NCI-H526 treated with DMSO at 0.1 percent for 48 hours (cell line): ENCODE measurements at regions not wholly inside any gene's neighbourhood (a gene's known extent, or its start where the extent isn't known, plus 50 kb on each side); places are given as distances from the start of the nearest gene placed in this dataset.
"Not testable (repeated sequence)": the region's sequence is repeated elsewhere in the genome, so short reads cannot be mapped to it uniquely, and the experiment has no call there.

ENCODE experiments used
- DNase-seq: peaks from one replicate; lab custom pipeline; 2025; lab: John Stamatoyannopoulos, UW

DNA sequence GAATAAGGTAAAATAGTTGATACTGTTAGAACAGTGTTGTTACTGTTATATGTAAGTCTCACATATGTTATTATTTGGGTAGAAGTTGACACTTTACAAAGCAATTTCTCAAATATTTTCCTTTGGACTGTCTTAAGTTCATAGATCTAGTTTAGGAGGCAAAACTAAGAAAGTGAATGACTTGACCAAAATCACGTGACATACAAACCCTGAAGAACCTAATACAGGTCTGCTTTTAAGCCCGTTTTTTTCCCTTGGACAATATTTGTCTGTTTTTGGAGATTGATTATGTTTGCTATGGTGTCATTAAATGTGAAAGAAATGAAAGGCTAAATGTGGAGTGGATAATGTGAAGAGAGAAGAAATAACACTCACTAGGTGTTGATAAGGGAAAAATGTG, 644.9 kb upstream of the PITX2 start:
- DNase-seq, result no peak

DNA sequence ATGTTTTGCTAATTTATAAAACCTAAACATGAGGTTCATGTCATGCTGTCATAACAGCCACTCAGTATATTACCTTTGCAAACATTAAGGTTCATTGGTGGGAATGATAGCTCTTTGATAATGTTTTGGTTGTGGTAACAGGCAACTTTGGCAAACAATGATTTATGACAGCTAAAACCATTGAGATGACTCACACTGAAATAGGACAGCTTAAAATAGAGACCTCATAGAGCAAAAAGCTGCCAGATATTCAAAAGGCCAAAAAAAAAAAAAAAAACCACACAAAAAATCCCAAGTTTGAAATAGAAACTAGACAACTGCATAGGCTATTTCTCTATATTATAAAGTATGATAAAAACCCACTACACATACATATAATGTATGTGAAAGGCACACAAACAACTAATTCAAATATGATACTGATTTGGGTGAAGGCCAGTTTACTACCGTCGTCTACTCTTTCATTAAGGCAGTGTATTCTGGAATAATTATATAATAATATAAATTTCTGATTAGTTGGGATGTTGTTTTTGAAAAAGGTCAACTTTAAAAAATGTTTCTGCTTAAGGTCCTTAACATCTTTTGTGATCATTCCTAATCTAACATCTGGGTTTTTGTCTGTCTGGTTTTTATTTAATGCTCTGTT, 646.0 kb upstream of the PITX2 start:
- DNase-seq, result no peak

- DNase-seq, result no peak
Measured at GRCh38 chr4:111269439-111269838, 646.6 kb upstream of the PITX2 start.

DNA sequence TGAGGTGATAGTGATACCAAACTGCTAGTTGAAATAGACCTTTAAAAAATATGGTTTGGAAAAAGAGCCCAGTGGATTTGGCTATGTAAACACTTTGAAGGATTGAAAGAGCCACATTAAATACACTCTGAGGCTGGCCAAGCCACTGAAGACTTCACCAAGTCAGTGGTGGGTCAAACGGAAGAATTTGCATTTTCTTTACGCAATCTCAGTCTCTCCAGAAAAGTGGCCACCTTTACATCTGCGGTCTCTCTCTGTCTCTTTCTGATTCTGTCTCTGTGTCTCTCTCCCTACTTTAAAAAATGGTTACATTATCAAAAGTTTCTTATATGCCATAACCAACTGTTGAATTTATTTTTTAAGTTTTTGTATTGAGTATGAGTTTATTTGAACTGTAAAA, 651.2 kb upstream of the PITX2 start:
- no peak for DNase-seq

- no peak for DNase-seq
Measured at GRCh38 chr4:111274486-111274885, 651.6 kb upstream of the PITX2 start.

- DNase-seq, result no peak
Measured at GRCh38 chr4:111281219-111281618, 658.3 kb upstream of the PITX2 start.

DNA sequence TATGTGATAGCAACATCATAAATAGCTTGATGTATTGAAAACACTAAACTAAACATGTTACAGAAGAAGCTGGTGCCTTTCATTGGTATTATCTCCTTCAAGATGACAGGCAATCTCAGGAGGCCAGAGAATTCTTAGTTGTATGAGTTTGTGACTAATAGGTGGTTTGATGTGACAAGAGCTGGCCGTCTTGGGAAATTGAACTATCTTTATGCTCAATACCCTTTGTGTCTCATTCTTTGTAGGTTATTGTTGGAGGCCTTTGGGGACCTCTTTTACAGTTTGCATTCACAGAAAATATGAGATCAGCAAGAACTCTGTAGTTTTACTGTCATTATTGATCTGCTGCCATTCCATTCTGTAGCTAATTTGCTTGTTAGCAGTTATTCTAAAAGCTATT, 659.2 kb upstream of the PITX2 start:
- no peak for DNase-seq

DNA sequence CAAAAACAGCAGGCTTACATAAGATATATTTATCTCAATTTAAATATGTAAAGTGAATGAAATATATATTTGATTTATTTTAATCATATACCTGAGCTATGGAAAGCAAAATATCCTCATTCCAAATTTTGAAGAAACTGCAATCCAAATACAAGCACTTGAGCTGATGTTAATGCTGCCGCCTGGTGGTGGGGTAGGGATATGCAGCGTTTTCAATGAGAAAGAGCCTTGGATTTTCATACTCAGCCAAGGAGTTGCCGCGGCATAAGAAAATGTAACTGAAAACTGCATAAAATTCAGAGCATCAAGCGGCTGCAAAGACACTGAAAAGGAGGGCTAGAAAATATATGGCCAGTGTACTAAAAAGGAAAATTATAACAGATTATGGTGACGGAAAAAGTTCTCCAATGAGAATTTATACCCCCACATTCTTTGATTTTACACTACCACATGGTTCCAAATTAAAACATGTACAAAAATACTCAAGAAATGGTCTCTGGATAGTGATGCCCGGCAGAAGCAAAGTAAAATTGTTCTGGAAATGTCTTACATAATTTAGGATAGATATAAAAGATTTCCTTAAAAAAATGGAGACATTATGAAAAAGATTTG, 660.3 kb upstream of the PITX2 start:
- peak; percentile 13 for DNase-seq

- no peak for DNase-seq
Measured at GRCh38 chr4:111296466-111296865, 673.6 kb upstream of the PITX2 start.

- no peak for DNase-seq
Measured at GRCh38 chr4:111303806-111304205, 680.9 kb upstream of the PITX2 start.

DNA sequence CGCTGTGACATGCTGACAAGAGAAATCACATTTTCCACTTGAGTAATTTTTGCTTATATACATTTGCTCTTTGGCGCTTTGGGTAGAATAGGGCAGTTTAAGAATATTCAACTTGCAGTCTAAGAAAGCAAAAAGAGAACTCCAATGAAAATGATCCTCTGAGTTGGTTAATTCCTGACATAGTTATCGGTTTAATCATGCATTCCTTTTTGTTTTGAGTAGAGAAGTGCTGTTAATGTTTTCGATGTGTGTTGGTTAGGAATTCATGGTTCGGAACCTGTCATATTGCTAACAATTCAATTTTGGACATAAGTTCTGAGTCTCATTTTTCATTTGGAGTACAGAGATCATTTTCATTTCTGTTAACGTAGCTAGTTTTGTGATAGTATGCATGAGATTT, 700.6 kb upstream of the PITX2 start:
- DNase-seq, result no peak

DNA sequence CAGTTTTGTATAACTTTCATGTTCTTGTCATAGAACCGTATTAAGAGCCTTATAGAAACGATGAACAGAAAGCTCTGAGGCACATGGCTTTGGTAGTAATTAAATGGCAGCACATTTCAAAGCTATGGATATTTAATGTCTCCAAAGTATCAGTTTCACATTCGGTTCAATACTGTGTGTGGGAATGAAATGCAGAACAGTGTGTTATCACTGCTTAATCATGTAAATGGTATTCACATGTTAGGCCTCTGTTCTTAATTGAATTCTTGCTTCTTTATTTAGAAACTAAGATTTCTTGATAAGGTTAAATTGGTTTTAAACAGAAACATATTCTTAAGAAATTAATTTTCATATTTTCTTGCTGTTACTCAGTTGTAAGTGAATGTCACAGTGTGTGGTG, 701.0 kb upstream of the PITX2 start:
- DNase-seq, result no peak

- no peak for DNase-seq
Measured at GRCh38 chr4:111326450-111326849, 703.6 kb upstream of the PITX2 start.

DNA sequence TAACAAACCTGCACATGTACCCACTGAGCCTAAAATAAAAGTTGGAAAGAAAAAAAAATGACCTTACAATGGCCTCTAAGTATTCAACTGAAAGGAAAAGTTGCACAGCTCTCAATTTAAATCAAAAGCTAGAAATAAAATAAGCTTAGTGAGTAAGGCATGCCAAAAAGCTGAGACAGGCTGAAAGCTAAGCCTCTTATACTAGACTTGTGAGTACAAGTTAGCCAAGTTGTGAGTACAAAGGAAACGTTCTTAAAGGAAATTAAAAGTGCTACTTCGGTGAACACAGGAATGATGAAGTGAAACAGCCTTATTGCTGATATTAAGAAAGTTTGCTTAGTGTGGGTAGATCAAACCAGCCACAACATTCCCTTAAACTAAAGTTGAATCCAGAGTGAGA, 707.9 kb upstream of the PITX2 start:
- DNase-seq, result no peak

GRCh38 chr4:111334361-111334760, 711.5 kb upstream of the PITX2 start:
- DNase-seq, result no peak

DNA sequence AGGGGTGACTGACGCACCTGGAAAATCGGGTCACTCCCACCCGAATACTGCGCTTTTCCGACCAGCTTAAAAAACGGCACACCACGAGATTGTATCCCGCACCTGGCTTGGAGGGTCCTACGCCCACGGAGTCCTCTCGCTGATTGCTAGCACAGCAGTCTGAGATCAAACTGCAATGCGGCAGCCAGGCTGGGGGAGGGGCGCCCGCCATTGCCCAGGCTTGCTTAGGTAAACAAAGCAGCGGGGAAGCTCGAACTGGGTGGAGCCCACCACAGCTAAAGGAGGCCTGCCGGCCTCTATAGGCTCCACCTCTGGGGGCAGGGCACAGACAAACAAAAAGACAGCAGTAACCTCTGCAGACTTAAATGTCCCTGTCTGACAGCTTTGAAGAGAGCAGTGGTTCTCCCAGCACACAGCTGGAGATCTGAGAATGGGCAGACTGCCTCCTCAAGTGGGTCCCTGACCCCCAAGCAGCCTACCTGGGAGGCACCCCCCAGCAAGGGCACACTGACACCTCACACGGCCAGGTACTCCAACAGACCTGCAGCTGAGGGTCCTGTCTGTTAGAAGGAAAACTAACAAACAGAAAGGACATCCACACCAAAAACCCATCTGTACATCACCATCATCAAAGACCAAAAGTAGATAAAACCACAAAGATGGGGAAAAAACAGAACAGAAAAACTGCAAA, 714.5 kb upstream of the PITX2 start:
- not testable (repeated sequence) for DNase-seq

- DNase-seq, result no peak
Measured at GRCh38 chr4:111359602-111360001, 736.7 kb upstream of the PITX2 start.

GRCh38 chr4:111360906-111361305, 738.0 kb upstream of the PITX2 start:
- no peak for DNase-seq

DNA sequence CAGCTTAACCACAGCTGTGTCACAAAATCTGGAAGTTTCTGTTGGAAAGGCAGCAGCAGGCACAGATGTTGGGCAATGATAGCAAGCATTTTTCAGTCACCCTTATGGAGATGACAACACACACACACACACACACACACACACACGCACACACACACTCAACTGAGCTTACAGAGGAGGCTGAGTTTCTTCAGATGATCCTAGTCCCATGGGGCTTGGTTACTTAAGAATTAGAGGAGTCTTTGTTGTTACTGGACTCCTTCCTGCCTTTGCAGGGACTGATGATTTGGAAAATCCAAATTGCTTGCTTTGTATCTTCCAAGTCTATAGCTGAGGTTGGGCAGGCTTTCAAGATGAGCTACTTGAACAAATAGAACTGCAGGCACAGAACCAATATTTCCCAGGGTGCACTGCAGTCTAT, 740.1 kb upstream of the PITX2 start:
- no peak for DNase-seq

- DNase-seq, result not testable (repeated sequence)
Measured at GRCh38 chr4:111377880-111378279, 755.0 kb upstream of the PITX2 start.

- DNase-seq, result no peak
Measured at GRCh38 chr4:111388561-111388960, 756.7 kb upstream of the FAM241A start.

- no peak for DNase-seq
Measured at GRCh38 chr4:111391829-111392228, 753.4 kb upstream of the FAM241A start.

- DNase-seq, result no peak
Measured at GRCh38 chr4:111393781-111394180, 751.5 kb upstream of the FAM241A start.

DNA sequence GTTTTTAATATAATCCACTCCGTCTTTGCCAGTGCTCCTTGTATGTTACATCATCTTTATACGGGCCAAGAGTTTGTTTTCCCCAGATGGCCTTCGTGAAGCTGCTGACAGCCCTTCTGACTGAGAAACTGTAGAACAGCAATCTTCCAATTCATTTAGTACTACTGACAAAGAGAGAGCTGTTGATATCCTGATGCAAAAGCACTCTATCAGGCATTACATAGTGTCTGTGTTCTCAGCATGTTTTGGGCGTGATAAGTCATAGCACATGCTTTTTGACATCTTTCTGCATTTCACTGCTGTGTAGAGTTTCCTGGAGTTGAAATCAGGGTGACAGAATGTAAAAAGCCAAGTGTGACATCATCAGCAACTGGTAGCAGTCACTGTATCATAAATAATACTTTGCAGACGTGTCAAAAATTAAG, 746.3 kb upstream of the FAM241A start:
- DNase-seq, result no peak
